ENCODE measurements at regions not wholly inside any gene's neighbourhood (a gene's known extent, or its start where the extent isn't known, plus 50 kb on each side); places are given as distances from the start of the nearest gene placed in this dataset.

- intact Hi-C loops (cut with micrococcal nuclease), result no loop called here
- ATAC-seq (no peak), DNase-seq (no peak)
Observed at GRCh38 chr1:147849098-147849895, 53.3 kb upstream of the GJA8 start.

DNA sequence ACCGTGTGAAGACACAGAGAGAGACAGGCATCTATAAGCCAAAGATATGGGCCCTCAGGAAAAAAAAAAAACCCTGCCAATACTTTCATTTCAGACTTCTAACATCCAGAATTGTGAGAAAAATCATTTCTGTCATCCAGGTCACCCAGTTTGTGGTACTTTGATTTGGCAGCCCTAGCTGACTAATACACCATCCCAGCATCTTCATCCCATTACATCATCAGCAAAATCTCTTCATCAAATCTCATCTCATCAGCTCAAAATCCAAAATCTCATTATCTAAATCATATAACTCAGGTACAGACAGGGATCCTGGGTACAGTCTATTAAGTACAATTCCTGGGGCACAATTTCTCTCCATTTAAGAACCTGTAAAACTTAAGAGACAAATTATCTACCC, 51.9 kb upstream of the GJA8 start:
- intact Hi-C loops (cut with micrococcal nuclease), result no loop called here
- no peak for DNase-seq
- ATAC-seq, result no peak

GRCh38 chr1:147851149-147851548, 51.4 kb upstream of the GJA8 start:
- ATAC-seq, result no peak
- no peak for DNase-seq
- intact Hi-C loops (cut with micrococcal nuclease), result no loop called here

DNA sequence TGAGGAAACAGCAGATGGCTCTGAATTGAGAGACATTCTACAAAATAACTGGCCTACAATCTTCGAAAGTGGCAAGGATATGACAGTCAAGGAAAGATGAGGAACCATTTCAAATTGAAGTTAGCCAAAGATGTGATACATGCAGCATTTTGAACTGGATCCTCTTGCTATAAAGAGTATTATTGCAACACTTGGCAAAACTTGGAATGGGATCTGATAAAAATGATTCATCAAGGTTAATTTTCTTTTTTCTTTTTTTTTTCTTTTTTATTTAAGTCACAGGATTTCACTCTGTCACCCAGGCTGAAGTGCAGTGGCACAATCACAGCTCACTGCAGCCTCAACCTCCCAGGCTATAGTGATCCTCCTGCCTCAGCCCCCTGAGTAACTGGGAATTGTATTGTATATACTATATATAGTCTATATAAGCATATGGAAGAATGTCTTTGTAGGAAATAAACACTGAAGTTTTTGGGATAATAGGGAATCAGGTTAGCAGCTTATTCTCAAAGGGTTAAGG, 49.8 kb upstream of the GJA8 start:
- intact Hi-C loops (cut with micrococcal nuclease), result no loop called here
- ATAC-seq (no peak), DNase-seq (no peak)

Data from left ventricle myocardium superior (tissue), 1 donor.